GM18507 (cell line): ENCODE measurements at regions not wholly inside any gene's neighbourhood (a gene's known extent, or its start where the extent isn't known, plus 50 kb on each side); places are given as distances from the start of the nearest gene placed in this dataset.
"Not testable (repeated sequence)": the region's sequence is repeated elsewhere in the genome, so short reads cannot be mapped to it uniquely, and the experiment has no call there.

ENCODE experiments used
- DNase-seq: peaks from one replicate; pipeline ENCODE4 v3.0.0; 2011; ENCODE audit warnings: low read depth; ENCODE audit not compliant: insufficient read length; ENCODE audit errors: extremely low spot score
- FAIRE-seq: peaks from 2 replicates; lab custom pipeline; 2011; peaks lifted over from hg19 to GRCh38; lab: Jason Lieb, UNC

DNA sequence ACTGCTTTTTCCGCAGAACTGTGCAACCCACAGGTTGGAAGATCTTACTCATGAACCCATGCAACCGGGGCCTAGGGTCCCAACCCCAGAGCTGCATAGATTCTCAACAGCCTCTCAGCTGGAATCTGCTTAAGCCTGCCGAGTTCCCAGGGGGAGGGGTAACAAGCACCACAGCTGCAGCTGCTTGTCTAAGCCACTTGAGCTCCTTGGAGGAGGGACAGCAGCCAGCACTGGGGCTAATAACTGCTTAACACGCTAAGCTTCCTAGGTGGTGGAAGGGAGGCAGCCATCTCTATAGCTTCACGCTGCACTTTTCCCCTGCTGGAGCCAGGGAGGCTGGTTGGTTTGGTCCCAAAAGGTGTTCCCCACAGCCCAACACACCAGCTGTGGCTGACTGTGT, 311.6 kb downstream of the DSC3 start:
- DNase-seq: no peak
- FAIRE-seq: no peak

DNA sequence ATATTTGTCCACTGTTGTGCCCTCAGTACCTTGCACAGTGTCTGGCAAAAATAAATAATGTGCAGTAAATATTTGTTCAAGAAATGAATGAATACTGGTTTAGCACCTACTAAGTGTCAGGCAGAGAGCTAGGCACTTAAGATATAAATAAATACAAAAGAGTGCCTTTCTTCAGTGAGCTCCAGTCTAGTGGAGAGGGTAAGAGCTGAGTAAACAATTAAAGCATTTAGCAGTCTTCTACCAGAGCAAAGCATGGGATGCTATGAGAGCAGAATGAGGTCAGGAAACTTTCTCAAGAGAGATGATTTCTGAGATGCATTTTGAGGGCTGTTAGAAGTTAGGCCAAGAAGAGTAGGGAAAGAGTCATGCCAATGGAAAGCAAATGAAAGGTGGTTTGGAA, 314.7 kb downstream of the DSC3 start:
- DNase-seq (no peak), FAIRE-seq (no peak)

DNA sequence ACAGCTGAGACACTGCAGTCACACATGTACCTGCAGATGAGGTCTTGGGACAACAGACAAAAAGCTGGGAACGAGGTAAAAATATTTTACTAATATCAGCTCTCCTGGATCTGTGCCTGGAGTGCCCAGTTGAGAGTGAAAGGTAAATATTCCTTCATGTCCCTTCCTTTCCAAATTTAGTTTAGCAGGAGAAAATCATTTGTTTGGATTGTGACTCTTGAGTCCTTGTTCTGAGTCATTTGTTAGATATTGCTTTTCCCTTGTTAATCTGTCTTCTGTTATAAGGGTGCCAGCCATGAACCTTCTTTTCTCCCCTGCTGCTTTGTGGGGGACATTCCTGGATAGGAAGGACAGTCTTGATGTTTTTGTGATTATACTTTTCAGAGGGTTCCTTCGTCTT, 329.2 kb downstream of the DSC3 start:
- no peak for FAIRE-seq
- DNase-seq: no peak

DNA sequence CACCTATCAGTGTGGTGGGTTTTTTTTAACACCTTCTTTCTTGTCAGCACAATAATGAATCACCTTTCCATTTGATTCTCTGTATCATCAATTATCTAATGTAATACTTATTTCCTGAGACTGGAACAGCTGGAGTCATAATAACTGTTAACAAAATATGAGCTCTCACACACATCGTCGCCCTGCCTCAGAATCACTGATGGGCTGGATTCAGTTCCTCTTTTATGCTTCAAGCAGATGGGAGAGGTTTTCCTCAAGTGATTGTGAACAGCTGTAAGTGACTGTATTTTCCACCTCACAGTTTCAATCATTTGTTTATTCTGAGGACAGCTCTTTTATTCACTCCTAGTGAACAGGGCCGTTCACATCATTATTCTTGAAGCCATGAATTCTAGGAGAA, 330.2 kb downstream of the DSC3 start:
- FAIRE-seq (no peak), DNase-seq (no peak)

DNA sequence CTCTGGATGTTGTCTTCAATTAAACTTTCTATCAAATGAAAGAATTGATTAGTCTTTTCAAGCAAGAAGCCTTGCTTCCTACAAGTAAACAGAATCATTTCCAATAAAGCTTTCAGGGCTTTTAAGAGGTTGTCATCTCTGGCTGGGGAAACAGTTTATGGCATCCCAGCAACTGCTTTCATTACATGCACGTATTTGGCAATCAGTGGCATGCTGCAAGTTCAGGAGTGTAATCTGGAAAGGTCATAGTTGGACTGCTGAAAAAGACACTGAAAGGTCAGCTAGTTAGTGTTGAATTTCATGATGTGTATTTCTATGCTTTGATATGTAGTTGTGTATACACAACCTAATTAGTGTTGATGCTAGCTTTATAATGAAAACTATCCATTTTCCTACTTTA, 332.9 kb downstream of the DSC3 start:
- FAIRE-seq: no peak
- DNase-seq: no peak

DNA sequence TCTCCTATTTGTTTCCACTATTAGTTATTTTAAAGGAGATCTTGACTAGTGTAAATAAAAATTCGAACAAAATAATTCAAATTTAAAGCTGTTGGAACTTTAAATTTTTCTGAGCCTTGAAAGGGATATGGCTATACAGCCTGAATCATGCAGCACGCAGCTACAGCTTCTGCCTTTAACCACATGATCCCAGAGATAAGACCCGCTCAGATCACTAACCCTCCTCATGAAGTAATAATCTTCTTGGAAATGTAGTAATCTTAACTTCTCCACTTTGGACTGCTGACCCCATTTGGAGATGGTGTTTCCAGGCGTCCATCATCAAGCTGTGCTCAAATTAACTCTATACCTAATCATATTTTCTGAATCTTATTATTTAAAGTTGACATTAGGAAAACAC, 336.6 kb downstream of the DSC3 start:
- FAIRE-seq: no peak
- DNase-seq: no peak

DNA sequence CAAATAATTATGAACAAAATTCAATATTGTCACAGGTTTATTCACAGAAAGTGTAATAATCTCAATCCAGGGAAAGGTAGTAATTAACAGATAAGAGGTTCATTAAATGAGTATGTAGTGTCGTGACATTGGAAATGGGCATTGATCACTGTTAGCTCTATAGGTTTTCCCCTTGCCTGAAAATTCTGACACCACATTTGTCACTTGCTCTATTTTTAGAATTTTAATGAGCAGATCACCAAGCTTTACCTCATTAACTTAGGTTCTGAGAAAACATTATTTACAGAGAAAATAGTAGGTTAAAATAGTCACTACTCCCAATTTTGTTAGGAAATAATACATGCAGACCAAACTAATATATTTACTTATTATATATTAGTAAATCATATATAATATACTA, 344.0 kb downstream of the DSC3 start:
- DNase-seq (no peak), FAIRE-seq (no peak)

DNA sequence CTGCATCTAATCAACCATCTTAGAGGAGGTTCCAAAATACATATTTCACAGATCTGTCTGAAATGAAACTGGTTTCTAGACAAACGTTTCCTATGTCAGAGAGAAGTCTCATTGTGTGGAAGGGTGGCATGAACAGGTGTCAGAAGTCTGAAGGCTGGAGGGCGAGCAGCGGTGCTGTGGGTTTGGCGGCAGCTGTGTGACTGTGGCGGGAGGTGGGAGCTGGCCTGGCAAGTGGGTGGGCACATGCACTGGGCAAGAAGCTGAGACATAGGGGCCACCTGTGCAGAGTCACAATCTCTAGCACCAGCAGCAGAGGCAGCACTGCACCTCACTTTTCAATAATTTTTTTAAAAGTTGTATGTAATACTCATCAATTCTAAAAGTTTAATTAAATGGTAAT, 346.3 kb downstream of the DSC3 start:
- no peak for DNase-seq
- FAIRE-seq: no peak

DNA sequence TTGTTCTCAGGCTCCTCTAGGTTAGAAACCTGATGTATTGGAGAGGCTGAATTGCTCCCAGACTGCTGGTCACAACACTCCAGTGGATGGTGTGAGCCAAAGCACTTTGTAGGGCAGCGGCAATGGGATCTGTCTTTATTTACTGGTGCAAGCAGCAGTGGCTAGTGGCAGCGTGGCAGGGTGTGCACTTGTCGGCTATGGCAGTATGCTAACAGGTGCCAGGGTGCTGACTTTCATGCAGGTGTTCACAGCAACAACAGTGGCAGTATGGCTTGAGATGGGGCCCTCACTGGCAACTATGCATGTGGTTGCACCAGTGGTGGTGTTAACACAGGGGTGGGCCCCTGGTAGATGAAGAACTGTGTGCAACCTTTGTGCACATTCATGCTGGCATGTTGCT, 347.8 kb downstream of the DSC3 start:
- DNase-seq: no peak
- FAIRE-seq: no peak

DNA sequence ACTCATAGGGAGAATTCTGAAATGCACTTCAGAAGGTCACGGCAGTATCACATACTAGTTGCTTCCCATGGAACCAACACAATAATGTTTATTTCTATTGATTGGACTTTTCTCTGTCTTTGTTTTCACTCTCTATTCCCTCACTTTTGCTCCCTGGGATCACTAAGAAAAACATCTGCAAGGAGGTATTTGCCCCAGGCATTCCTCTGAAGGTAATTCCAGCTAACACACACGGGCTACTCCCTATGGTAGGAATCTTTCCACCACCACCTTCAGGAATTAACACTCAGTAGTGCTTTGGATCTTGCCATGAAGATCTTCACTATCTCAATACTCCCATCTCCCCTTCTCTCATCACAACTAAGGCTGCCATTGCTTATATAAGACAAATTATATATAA, 353.3 kb downstream of the DSC3 start:
- DNase-seq (no peak), FAIRE-seq (no peak)

DNA sequence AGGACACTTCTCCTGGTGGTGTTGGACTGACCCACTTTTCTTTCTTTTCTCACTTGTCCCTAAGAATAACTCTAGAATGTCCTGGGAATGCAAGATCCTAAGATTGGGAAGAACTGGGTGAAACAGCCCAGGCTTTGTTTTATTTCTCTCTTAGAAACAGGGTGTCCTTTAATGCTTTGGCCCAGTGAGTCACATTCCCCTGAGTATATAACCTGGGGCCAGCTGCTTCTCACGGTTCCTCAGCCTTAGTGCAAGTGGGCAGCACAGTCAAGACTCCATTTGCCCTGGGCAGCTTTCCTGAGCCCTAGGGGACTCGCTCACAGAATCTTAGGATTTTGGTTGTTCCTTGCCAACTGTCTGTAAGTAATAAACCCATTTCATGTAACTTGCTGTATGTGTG, 355.0 kb downstream of the DSC3 start:
- FAIRE-seq (no peak), DNase-seq (no peak)

DNA sequence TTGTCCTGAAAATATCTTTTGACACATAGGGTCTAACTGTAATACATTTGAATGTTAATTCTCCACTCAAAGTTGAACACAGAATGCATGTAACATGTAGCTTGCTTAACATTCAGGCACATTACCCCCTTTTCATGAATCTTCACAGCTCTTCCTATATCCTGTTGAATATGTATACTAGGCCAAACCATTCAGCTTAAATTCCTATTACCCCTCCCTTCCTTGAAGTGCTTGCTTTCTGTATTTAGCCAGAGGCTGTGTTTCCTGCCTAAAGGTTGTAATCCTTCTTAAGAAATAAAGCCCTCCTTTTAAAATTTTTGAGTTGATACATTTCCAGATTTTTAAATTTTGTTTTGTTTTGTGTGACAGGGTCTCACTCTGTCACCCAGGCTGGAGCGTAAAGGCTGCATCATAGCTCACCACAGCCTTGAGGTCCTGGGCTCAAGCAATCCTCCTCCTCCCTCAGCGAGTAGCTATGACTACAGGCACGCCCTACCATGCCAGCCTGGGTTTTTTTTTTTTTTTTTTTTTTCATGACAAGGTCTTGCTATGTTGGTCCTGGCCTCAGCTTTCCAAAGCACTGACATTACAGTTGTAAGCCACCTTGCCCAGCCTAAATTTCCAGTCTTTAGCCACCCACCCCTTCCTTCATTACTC, 357.6 kb downstream of the DSC3 start:
- DNase-seq (no peak), FAIRE-seq (no peak)

DNA sequence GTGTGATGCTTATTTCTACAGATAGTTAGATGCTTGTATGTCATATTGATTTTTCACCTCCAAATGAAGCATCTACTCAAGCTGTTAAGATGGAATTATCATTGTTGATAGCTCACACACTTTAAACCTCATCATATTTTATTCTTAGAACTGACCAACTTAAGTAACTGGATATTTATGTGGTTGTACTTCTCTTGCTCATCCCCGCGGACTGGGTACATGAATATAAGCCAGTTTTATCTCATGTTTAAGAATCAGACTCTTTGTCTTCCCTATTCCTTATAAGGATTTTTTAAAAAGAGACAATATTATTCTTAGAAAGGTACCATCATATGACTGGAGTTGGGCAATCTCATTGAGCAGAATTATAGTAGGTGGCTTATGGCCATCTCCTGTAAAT, 358.7 kb downstream of the DSC3 start:
- FAIRE-seq: no peak
- no peak for DNase-seq

DNA sequence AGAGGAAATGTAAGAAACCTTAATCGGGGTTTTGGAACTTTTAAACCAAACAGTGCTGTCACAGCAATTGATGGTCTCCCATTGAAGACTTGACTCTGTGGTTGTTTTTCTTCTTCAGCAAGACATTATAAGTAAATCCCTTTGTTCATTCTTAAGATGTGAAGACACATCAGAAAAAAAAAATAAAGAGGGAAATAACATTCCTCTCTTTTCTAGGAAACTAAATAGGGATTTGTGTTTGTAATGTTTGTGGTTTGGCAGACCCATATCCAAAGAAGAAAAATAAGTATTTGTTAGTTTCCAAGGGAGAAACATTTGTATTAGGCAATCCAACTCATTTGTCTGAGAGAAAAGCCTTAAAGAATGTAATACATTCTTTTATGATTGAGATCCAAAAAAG, 359.9 kb downstream of the DSC3 start:
- FAIRE-seq: no peak
- DNase-seq: no peak

DNA sequence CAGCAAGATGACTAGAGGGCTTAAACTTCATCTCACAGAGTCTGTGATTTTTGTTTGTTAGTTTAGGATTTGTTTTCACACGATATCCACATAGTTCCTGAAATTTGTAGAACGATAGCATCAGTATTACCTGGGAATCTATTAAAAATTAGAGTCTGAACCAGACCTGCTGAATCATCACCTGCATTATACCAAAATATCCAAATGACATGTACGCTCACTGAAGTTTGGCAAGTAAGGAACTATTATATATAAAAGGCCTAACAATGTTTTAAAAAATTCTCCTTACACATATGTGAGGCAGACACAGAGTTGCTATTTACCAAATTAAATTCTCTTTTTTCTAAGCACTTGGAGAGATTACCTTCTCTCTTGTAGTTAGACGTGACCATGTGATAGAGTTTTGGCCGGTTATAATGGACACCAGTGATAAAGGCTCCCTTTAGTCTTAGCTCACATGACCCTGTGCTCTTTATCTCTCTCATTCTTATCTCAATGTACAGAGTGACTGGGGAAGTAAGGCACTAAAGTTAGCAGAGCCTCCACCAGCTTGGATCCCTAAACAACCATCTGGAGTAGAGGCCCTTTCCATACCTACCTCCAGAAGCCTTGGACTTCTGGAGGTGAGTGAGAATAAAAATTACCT, 363.1 kb downstream of the DSC3 start:
- no peak for FAIRE-seq
- DNase-seq: no peak

DNA sequence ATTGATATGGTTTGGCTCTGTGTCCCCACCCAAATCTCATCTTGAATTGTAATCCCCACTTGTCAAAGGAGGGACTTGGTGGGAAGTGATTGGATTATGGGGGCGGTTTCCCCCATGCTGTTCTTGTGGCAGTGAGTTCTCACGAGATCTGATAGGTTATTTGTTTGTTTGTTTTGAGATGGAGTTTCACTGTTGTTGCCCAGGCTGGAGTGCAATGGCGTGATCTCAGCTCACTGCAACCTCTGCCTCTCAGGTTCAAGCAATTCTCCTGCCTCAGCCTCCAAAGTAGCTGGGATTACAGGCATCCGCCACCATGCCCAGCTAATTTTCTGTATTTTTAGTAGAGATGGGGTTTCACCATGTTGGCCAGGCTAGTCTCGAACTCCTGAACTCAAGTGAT, 364.7 kb downstream of the DSC3 start:
- not testable (repeated sequence) for FAIRE-seq, DNase-seq

DNA sequence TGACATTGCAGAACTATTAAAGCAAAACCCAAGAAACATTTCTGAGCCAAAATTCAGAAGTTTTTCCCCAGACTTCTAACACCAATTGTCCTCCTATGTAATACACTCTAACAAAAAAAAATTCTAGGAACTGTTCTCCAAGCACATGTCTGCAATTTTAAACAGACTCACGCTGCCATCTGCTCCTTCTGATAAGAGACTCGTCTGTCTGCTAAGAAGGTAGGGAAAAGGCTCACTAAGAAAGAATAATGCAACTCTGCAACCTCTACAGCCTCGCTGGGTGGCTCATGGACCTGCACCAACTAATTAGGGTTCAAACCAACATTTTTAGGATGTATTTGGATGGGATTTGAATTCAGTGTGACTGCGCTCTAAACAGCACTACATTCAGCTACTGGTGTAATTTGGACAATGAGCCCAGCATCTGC, 366.5 kb downstream of the DSC3 start:
- DNase-seq (no peak), FAIRE-seq (no peak)

DNA sequence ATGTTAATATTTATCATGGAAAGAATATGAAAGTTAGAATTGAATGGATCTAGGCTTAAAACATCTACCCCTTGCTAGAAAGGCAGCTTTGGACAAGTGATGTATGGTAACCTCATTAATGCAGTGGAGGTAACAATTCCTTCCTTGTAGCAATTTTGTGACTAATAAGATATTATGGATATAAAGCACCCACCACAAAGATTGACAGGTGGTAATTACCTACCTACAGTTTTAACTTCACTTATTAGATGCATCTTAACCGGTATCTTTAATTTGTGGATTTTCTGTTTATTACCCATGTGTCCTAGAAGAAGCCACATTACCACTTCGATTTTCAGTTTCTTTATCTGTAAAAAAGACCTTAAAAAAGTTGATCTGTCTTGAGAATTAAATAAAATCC, 367.0 kb downstream of the DSC3 start:
- DNase-seq (no peak), FAIRE-seq (no peak)

DNA sequence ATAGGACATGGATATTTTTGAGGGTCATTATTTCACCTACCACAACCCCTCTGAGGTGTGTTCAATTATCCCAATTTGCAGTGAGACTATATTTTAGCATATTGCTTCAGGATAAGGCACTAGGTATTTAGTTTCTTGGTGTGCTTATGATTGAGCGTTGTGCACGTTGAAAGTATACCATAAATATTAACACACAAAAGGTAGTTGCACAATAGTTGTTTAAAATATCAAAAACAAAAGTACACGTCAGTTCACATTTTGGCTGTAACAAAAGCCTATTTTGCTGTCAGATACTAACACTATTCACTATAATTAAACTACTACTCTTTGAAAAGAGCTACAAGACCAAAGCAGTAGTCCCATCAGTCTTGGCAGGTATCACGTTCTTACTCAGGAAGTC, 367.5 kb downstream of the DSC3 start:
- DNase-seq (no peak), FAIRE-seq (no peak)

DNA sequence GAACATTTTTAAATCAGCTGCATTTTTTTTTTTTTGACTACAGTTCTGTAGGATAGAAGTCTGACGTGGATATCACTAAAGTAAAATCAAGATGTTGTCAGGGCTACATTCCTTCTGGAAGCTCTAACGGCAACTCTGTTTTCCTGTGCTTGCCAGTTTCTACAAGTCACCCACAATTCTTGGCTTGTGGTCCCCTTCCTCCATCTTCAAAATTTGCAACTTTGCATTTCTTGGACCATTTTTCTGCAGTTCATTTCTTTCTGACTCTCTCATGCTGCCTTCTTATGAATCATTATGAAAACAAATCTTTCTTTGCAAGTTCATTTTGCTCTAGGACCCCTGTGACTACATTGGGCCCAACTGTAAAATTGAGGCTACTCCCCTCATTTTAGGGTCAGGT, 367.9 kb downstream of the DSC3 start:
- FAIRE-seq (no peak), DNase-seq (no peak)

DNA sequence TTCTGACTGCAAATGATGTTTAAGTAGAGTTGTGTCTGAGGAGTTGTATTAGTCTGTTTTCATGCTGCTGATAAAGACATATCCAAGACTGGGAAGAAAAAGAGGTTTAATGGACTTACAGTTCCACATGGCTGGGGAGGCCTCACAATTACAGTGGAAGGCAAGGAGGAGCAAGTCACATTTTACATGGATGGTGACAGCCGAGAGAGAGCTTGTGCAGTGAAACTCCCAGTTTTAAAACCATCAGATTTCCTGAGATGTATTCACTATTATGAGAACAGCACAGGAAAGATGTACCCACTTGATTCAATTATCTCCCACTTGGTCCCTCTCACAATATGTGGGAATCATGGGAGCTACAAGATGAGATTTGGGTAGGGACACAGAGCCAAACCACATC, 370.1 kb downstream of the DSC3 start:
- not testable (repeated sequence) for FAIRE-seq, DNase-seq

DNA sequence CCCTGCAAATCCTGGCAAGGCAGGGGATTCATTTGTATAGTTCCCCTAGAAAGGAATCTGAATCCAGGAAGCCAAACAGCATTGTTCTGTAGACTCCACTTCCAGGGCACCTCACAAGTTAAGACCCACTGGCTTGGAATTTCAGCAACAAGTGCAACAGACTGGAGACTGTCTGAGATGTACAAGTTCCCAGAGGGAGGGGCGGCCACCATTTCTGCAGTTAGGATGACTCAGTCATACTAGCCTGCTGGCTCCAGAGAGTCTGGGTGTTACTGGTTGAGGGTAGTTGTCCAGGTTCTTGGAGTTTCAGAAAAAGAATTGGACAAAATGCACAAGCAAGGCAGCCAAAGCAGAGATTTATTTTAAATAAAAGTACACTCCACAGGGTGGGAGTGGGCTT, 384.2 kb downstream of the DSC3 start:
- DNase-seq (no peak), FAIRE-seq (no peak)
